Endothelial cell of umbilical vein (primary cell): ENCODE measurements at regions not wholly inside any gene's neighbourhood (a gene's known extent, or its start where the extent isn't known, plus 50 kb on each side); places are given as distances from the start of the nearest gene placed in this dataset.

Experiments used
- BruUV-seq: library from RNA; stranded (reverse); fragments of 400-500 nt; replicated peaks from 2 replicates; lab custom pipeline; 2021; lab: Mats Ljungman, UMichigan
- CTCF ChIA-PET: fragments of 300-600, 350-600 bp; sonication (Branson Sonifier 250); formaldehyde crosslinking; loops from one replicate; lab custom pipeline; 2021; ENCODE audit warnings: antibody characterized with exemption, inconsistent platforms; lab: Charles Lee
- POLR2A ChIA-PET: fragments of 300-600, 350-600 bp; sonication (Branson Sonifier 250); formaldehyde crosslinking; loops from one replicate; lab custom pipeline; 2021; ENCODE audit warnings: antibody characterized with exemption, inconsistent platforms; lab: Charles Lee
- DNase-seq: peaks from one replicate; pipeline ENCODE4 v3.0.0-alpha.2; 2011; ENCODE audit warnings: low read depth, low spot score
- FAIRE-seq: peaks from 2 replicates; lab custom pipeline; 2011; peaks lifted over from hg19 to GRCh38; lab: Jason Lieb, UNC
- H2AFZ ChIP-seq: 2 replicates; pipeline ENCODE4 v1.6.0; 2012; ENCODE audit warnings: low read depth, low read length, control low read depth, inconsistent platforms
- H3K27ac ChIP-seq: 2 replicates; pipeline ENCODE4 v1.5.1; 2011; ENCODE audit warnings: low read depth, mild to moderate bottlenecking, control low read depth, low read length, moderate library complexity; ENCODE audit not compliant: insufficient read depth
- H3K27me3 ChIP-seq, 2 experiments: 2 replicates each; pipeline versions ENCODE4 v1.6.0 to v1.6.1; 2011; ENCODE audit warnings: low read length in 2 of 2, mixed read lengths in 1 of 2; ENCODE audit not compliant: control insufficient read depth in 2 of 2, insufficient read depth in 2 of 2
- H3K36me3 ChIP-seq, 2 experiments: 2 replicates in 1 of 2; 3 replicates in 1 of 2; pipeline ENCODE4 v1.5.1; 2011; ENCODE audit warnings: low read length in 2 of 2, mild to moderate bottlenecking in 1 of 2, moderate library complexity in 1 of 2; ENCODE audit not compliant: control insufficient read depth in 2 of 2, insufficient read depth in 2 of 2; ENCODE audit errors: extremely low read depth in 1 of 2
- H3K4me1 ChIP-seq: 3 replicates; pipeline ENCODE4 v1.5.1; 2011; ENCODE audit warnings: mild to moderate bottlenecking, low read length; ENCODE audit not compliant: control insufficient read depth, insufficient read depth; ENCODE audit errors: extremely low read depth
- H3K4me2 ChIP-seq: 2 replicates; pipeline ENCODE4 v1.6.1; 2011; ENCODE audit warnings: low read length, control low read depth, mixed read lengths; ENCODE audit not compliant: insufficient read depth
- H3K4me3 ChIP-seq, 3 experiments: fragments of 200-600 bp in 1 of 3; sonication (generic), shearing (Covaris generic) in 1 of 3; replicated peaks in 1 of 3; 2 replicates each; pipeline ENCODE4 v1.5.1; 2011 to 2016; ENCODE audit warnings: control low read depth in 3 of 3, low read length in 3 of 3, mild to moderate bottlenecking in 2 of 3, inconsistent platforms in 1 of 3, low read depth in 1 of 3, moderate library complexity in 1 of 3; ENCODE audit not compliant: insufficient read depth in 1 of 3
- H3K79me2 ChIP-seq: 2 replicates; pipeline ENCODE4 v1.6.0; 2012; ENCODE audit warnings: low read length, inconsistent platforms; ENCODE audit not compliant: control insufficient read depth, insufficient read depth
- H3K9ac ChIP-seq: replicated peaks from 2 replicates; pipeline ENCODE3; 2011; ENCODE audit warnings: low read length, control low read depth; ENCODE audit not compliant: insufficient read depth; ENCODE audit errors: extremely low read depth
- H3K9me1 ChIP-seq: replicated peaks from 3 replicates; pipeline ENCODE4 v1.6.0; 2011; ENCODE audit warnings: mild to moderate bottlenecking, low read length; ENCODE audit not compliant: control insufficient read depth, insufficient read depth; ENCODE audit errors: extremely low read depth
- H3K9me3 ChIP-seq: replicated peaks from 2 replicates; pipeline ENCODE4 v1.5.1; 2012; ENCODE audit warnings: low read length, inconsistent platforms; ENCODE audit not compliant: control insufficient read depth, insufficient read depth
- H4K20me1 ChIP-seq: replicated peaks from 2 replicates; pipeline ENCODE3; 2011; ENCODE audit warnings: mild to moderate bottlenecking, low read length; ENCODE audit not compliant: control insufficient read depth, insufficient read depth; ENCODE audit errors: extremely low read depth
- CTCF ChIP-seq, 2 donors: IDR thresholded peaks; 1 replicate in 1 of 2; 2 replicates in 1 of 2; pipeline ENCODE4 v1.5.1; 2011; ENCODE audit warnings: low read length in 2 of 2, mild to moderate bottlenecking in 2 of 2, moderate library complexity in 2 of 2, control low read depth in 1 of 2, inconsistent platforms in 1 of 2, low read depth in 1 of 2; ENCODE audit not compliant: insufficient read depth in 1 of 2; ENCODE audit errors: extremely low read depth in 1 of 2
- EZH2 ChIP-seq: IDR thresholded peaks from 2 replicates; pipeline ENCODE4 v1.6.1; 2012; ENCODE audit warnings: borderline replicate concordance, low read depth, mild to moderate bottlenecking, moderate library complexity, low read length, inconsistent platforms; ENCODE audit not compliant: severe bottlenecking
- FOS ChIP-seq: IDR thresholded peaks from 2 replicates; pipeline ENCODE4 v1.6.1; 2011; ENCODE audit warnings: mild to moderate bottlenecking, low read length, moderate library complexity, borderline replicate concordance; ENCODE audit not compliant: insufficient read depth
- GATA2 ChIP-seq: IDR thresholded peaks from 2 replicates; pipeline ENCODE4 v1.7.0; 2011; ENCODE audit warnings: low read depth, mild to moderate bottlenecking, moderate library complexity, mixed read lengths, low read length; ENCODE audit not compliant: insufficient read length, insufficient read depth
- JUN ChIP-seq: IDR thresholded peaks from 2 replicates; pipeline ENCODE4 v1.6.1; 2011; ENCODE audit warnings: borderline replicate concordance, low read depth; ENCODE audit not compliant: insufficient read length, insufficient read depth
- MAX ChIP-seq: IDR thresholded peaks from 2 replicates; pipeline ENCODE4 v1.6.1; 2011; ENCODE audit not compliant: insufficient read depth, insufficient read length
- MYC ChIP-seq: IDR thresholded peaks from one replicate; pipeline ENCODE4 v1.6.1; 2011; ENCODE audit warnings: mild to moderate bottlenecking, low read depth, low read length
- POLR2A ChIP-seq: IDR thresholded peaks from 2 replicates; pipeline ENCODE4 v1.6.1; 2012; ENCODE audit warnings: low read depth, mild to moderate bottlenecking, control low read depth, low read length
- POLR2AphosphoS5 ChIP-seq: IDR thresholded peaks from 2 replicates; pipeline ENCODE4 v1.6.1; 2012; ENCODE audit warnings: low read depth, mild to moderate bottlenecking, control low read depth, low read length, moderate library complexity; ENCODE audit not compliant: insufficient read depth
- dilution Hi-C: fragments of 300-500 bp; cut with MboI; formaldehyde crosslinking; loops from one replicate; pipeline ENCODE4 v1.15.0; 2019; ENCODE audit warnings: low sequenced_read_pairs; ENCODE audit not compliant: extremely low pct_ligation_motif_present
- intact Hi-C: fragments of 100-400 bp; cut with micrococcal nuclease; formaldehyde crosslinking; loops from one replicate; pipeline ENCODE4 v1.10.0; 2022

DNA sequence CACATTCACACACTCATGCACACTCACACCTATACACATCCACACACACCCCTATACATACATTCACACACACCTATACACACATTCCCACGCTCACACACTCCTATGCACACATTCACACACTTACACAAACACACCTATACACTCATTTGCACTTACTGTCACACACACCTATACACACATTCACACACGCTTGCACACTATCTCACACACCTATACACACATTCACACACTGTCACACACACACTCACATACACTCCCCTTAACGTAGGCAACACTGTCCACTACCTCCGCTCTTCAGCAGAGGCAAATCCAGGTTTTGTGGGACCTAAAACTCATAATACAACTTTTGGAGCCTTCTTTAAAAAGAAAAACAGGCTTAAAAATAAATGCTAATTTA lies 487.7 kb upstream of the CDH4 start:
- TF ChIP-seq EZH2 (no peak), GATA2 (no peak), POLR2AphosphoS5 (no peak), CTCF (IDR thresholded peaks at IDR 0.05; ENCODE audit: extremely low read depth in 1 of 2, insufficient read depth in 1 of 2, low read depth in 1 of 2, low read length in 2 of 2) (no peak), POLR2A (no peak), MAX (no peak), MYC (no peak), JUN (no peak), FOS (no peak)
- no peaks in the 10 kb centered on the region for H3K36me3 ChIP-seq
- no peak overlapping the region for H3K27ac ChIP-seq
- DNase-seq (no peak), FAIRE-seq (no peak)
- no peaks in the 10 kb centered on the region for H3K9me1 ChIP-seq
- intact Hi-C loops: no loop called here
- no TSS peak for BruUV-seq
- no peaks in the 10 kb centered on the region for H3K4me1 ChIP-seq
- ChIA-PET POLR2A (no interaction called here), CTCF (no interaction called here)
- no peaks in the 10 kb centered on the region for H3K79me2 ChIP-seq
- no peak overlapping the region for H2AFZ ChIP-seq
- no peak overlapping the region for H3K4me2 ChIP-seq
- H3K4me3 ChIP-seq: no peak overlapping the region
- H3K9ac ChIP-seq: no peak overlapping the region
- H4K20me1 ChIP-seq: no peaks in the 10 kb centered on the region
- dilution Hi-C loops: no loop called here
- H3K27me3 ChIP-seq: no peaks in the 10 kb centered on the region
- peaks cover 14% of the 10 kb centered on the region for H3K9me3 ChIP-seq
